Glutamatergic neuron (in vitro differentiated cells): ENCODE measurements at regions not wholly inside any gene's neighbourhood (a gene's known extent, or its start where the extent isn't known, plus 50 kb on each side); places are given as distances from the start of the nearest gene placed in this dataset.
"Not testable (repeated sequence)": the region's sequence is repeated elsewhere in the genome, so short reads cannot be mapped to it uniquely, and the experiment has no call there.

ENCODE experiments used
- DNase-seq: peaks from one replicate; pipeline ENCODE4 v3.0.0; 2022
- H3K27ac Mint-ChIP-seq: one replicate; pipeline ENCODE4 v1.8.0; 2020; ENCODE audit warnings: mild to moderate bottlenecking, mixed read lengths, inconsistent platforms; ENCODE audit not compliant: unreplicated experiment
- H3K27me3 Mint-ChIP-seq: one replicate; pipeline ENCODE4 v1.8.0; 2020; ENCODE audit warnings: mild to moderate bottlenecking, moderate library complexity, mixed read lengths, inconsistent platforms; ENCODE audit not compliant: unreplicated experiment
- H3K36me3 Mint-ChIP-seq: one replicate; pipeline ENCODE4 v1.8.0; 2020; ENCODE audit warnings: mild to moderate bottlenecking, mixed read lengths, inconsistent platforms; ENCODE audit not compliant: unreplicated experiment
- H3K4me1 Mint-ChIP-seq: one replicate; pipeline ENCODE4 v1.8.0; 2020; ENCODE audit warnings: mild to moderate bottlenecking, low read depth, mixed read lengths, inconsistent platforms; ENCODE audit not compliant: unreplicated experiment
- H3K4me3 Mint-ChIP-seq: one replicate; pipeline ENCODE4 v1.8.0; 2020; ENCODE audit warnings: mild to moderate bottlenecking, mixed read lengths, inconsistent platforms; ENCODE audit not compliant: unreplicated experiment
- H3K9me3 Mint-ChIP-seq: one replicate; pipeline ENCODE4 v1.8.0; 2020; ENCODE audit warnings: mild to moderate bottlenecking, moderate library complexity, mixed read lengths, inconsistent platforms; ENCODE audit not compliant: unreplicated experiment
- TF ChIP-seq, protein P1 (sequence below): fragments of 200-600 bp; sonication (generic); IDR thresholded peaks from one replicate; pipeline ENCODE4 v1.5.0; 2021; ENCODE audit not compliant: partially characterized antibody, unreplicated experiment

DNA sequence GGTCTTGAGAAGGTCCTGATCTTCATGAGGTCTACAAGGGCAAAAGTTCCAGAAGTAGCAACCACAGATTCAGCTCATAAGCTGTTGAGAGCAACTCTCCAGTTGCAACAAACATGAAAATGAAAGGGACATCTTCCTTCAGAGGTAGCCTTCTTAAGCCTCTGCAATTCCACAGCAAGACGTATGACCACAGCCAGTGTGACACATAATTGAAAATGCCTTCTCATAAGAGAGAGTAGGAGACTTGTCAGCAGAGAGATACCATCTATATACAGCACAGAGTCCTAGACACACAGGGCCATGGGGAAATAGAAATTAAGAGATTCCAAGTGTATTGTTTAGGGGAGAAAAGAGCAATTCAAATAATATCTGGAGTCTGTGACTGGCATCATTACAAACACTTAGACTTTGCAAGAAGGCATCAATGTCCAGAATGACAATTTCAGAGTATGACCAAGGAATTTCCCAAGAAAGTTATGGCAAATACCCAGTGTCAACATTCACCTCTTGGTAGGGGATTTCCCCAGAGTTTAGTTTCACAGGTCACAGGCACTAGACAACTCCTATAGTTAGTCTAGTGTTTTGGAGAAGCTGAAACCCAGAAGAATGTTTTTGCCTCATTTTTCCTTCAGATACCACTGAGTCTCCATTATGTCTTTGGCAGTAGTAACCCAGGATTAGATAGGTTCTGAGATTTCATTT, 340.3 kb downstream of the ZNF674 start:
- Mint-ChIP-seq H3K9me3 (no peaks in the 10 kb centered on the region), H3K4me1 (no peaks in the 10 kb centered on the region), H3K4me3 (no peak overlapping the region), H3K27me3 (peaks cover 2% of the 10 kb centered on the region), H3K27ac (no peak overlapping the region), H3K36me3 (no peaks in the 10 kb centered on the region)
- TF ChIP-seq, protein P1, sequence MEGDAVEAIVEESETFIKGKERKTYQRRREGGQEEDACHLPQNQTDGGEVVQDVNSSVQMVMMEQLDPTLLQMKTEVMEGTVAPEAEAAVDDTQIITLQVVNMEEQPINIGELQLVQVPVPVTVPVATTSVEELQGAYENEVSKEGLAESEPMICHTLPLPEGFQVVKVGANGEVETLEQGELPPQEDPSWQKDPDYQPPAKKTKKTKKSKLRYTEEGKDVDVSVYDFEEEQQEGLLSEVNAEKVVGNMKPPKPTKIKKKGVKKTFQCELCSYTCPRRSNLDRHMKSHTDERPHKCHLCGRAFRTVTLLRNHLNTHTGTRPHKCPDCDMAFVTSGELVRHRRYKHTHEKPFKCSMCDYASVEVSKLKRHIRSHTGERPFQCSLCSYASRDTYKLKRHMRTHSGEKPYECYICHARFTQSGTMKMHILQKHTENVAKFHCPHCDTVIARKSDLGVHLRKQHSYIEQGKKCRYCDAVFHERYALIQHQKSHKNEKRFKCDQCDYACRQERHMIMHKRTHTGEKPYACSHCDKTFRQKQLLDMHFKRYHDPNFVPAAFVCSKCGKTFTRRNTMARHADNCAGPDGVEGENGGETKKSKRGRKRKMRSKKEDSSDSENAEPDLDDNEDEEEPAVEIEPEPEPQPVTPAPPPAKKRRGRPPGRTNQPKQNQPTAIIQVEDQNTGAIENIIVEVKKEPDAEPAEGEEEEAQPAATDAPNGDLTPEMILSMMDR: no peak
- DNase-seq: no peak

DNA sequence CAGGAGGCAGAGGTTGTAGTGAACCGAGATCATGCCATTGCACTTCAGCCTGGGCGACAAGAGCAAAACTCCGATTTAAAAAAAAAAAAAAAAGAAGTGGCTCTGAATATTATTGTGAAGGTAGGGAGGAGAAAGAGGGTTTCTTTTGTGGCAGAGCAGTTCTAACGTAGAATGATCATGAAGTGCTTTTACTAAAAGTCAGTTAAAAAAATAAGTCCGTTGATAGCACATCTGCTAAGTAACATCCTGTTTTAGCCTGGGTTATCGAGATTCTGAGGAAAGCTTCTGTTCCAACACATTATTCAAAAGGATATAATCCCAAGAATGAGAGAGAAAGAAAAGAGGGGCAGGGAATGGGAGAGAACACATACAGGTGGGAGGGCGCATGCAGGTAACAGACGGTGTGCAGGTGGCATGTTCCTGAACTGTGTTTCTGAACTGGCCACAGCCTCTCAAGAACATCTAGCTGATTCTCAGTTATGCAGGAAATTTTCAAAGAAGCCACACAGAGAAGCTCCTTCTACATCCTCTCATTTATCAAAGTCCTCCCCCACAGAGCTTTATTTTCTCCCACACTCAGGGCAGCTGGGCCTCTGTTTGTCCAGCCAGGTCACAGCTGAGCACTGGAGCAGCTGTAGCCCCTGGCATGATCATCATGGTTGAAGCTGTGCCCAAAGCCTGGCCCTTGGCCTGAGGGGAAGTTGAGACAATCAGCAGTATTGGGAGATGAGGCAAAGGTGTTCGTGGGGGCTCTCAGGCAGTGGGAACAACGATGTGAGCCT, 342.3 kb downstream of the ZNF674 start:
- peaks cover 2% of the 10 kb centered on the region for H3K27me3 Mint-ChIP-seq
- H3K4me3 Mint-ChIP-seq: no peak overlapping the region
- H3K9me3 Mint-ChIP-seq: no peaks in the 10 kb centered on the region

DNA sequence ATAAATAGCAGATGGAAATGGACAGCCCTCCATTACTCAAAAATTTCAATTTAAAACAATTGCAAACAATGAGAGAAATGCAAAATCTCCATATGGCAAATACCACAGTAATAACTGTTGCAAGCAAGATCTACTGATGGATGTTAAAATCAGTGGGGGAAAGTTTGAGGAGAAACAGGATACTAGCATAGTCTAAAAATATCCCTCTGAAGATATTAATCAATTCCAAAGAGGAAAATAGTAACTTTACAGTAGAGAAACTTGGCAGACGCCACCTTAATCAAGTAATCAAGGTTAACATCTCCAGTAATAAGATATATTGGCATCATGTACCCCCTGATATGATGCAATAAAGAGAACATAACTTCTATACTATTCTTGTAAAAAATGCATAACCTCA, 344.8 kb downstream of the ZNF674 start:
- Mint-ChIP-seq H3K27ac (no peak overlapping the region), H3K27me3 (peaks cover 2% of the 10 kb centered on the region), H3K9me3 (peaks cover 2% of the 10 kb centered on the region), H3K4me3 (no peak overlapping the region), H3K36me3 (no peaks in the 10 kb centered on the region), H3K4me1 (no peaks in the 10 kb centered on the region)
- DNase-seq: no peak
- TF ChIP-seq, protein P1: no peak

More for the DNA sequence above, 342.3 kb downstream of the ZNF674 start:
- TF ChIP-seq, protein P1: no peak
- Mint-ChIP-seq H3K4me1 (no peaks in the 10 kb centered on the region), H3K27ac (no peak overlapping the region), H3K36me3 (no peaks in the 10 kb centered on the region)
- no peak for DNase-seq

DNA sequence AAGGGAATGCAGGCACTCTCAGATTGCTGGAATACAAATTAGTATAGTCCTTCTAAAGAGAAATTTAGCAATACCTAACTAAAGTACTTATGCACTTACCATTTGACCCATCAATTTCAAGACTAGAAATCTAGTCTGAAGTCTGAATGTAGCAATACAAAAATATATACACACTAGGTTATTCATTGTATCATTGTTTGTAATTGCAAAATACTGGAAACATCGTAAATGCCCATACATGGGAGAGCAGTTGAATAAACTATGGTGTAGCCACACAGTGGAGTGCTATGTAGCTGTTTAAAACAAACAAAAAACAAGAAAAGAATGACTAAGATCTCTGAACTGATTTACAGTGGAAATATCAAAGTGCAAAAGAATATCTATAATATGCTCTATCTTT, 346.4 kb downstream of the ZNF674 start:
- H3K36me3 Mint-ChIP-seq: no peaks in the 10 kb centered on the region
- TF ChIP-seq, protein P1: no peak

DNA sequence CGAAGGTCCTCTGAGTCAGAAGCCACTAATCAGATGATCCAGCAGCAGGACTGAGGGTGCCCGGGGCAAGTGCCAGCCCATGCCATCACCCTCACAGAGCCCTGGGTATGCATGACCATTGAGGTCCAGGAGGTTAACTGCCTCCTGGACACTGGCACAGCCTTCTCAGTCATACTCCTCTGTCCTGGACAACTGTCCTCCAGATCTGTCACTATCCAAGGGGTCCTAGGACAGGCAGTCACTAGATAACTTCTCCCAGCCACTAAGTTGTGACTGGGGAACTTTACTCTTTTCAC, 358.5 kb downstream of the ZNF674 start:
- not testable (repeated sequence) for H3K27ac Mint-ChIP-seq, H3K27me3 Mint-ChIP-seq, H3K36me3 Mint-ChIP-seq, H3K4me1 Mint-ChIP-seq, H3K4me3 Mint-ChIP-seq, DNase-seq, H3K9me3 Mint-ChIP-seq

More for the DNA sequence above, 346.4 kb downstream of the ZNF674 start:
- H3K4me1 Mint-ChIP-seq: no peaks in the 10 kb centered on the region
- peaks cover 2% of the 10 kb centered on the region for H3K9me3 Mint-ChIP-seq
- no peak overlapping the region for H3K27ac Mint-ChIP-seq
- no peak overlapping the region for H3K4me3 Mint-ChIP-seq
- peaks cover 2% of the 10 kb centered on the region for H3K27me3 Mint-ChIP-seq
- no peak for DNase-seq
